ENCODE measurements at regions not wholly inside any gene's neighbourhood (a gene's known extent, or its start where the extent isn't known, plus 50 kb on each side); places are given as distances from the start of the nearest gene placed in this dataset.

- Histone ChIP-seq H3K27me3 (ENCODE audit: low read depth) (peaks cover 7% of the 10 kb centered on the region), H3K4me3 (no peak overlapping the region), H3K9me3 (replicated peaks) (peaks cover 3% of the 10 kb centered on the region), H3K4me1 (no peaks in the 10 kb centered on the region), H3K36me3 (no peaks in the 10 kb centered on the region), H3K27ac (replicated peaks) (no peak overlapping the region)
- DNase-seq: no peak
- intact Hi-C loops (cut with micrococcal nuclease): no loop called here
- TF ChIP-seq CTCF (IDR thresholded peaks at IDR 0.05; ENCODE audit: borderline replicate concordance): no peak
These were observed 146.8 kb downstream of the CYP26A1 start for GRCh38 chr10:93220296-93221170.

DNA sequence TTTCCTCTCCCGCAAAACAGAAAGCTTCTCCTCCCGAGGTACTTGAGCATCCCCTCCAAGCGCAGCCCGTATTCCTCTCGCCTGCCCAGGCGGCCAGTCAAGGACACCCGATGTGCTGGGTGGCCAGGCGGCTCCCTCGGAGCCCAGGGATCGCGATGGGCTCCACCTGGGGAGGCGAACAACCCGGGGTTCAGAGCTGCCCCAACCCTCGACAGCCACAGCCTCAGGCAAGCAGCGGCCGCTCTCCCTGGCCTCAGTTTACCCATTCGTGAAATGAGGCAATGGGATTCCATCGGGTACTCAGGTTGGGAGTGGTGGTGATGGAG, 147.4 kb downstream of the CYP26A1 start:
- no peak overlapping the region for H3K27ac ChIP-seq (replicated peaks)
- H3K9me3 ChIP-seq (replicated peaks): peaks cover 3% of the 10 kb centered on the region
- no peaks in the 10 kb centered on the region for H3K36me3 ChIP-seq
- peaks cover 4% of the 10 kb centered on the region for H3K4me1 ChIP-seq
- H3K4me3 ChIP-seq: no peak overlapping the region
- intact Hi-C loops (cut with micrococcal nuclease): no loop called here
- H3K27me3 ChIP-seq (ENCODE audit: low read depth): peaks cover 7% of the 10 kb centered on the region
- no peak for TF ChIP-seq CTCF (IDR thresholded peaks at IDR 0.05; ENCODE audit: borderline replicate concordance)
- DNase-seq: no peak

- peaks cover 4% of the 10 kb centered on the region for H3K4me1 ChIP-seq
- intact Hi-C loops (cut with micrococcal nuclease): no loop called here
- no peak for DNase-seq
- H3K27ac ChIP-seq (replicated peaks): no peak overlapping the region
- no peak for TF ChIP-seq CTCF (IDR thresholded peaks at IDR 0.05; ENCODE audit: borderline replicate concordance)
- no peak overlapping the region for H3K4me3 ChIP-seq
- peaks cover 7% of the 10 kb centered on the region for H3K27me3 ChIP-seq (ENCODE audit: low read depth)
- no peaks in the 10 kb centered on the region for H3K36me3 ChIP-seq
- peaks cover 3% of the 10 kb centered on the region for H3K9me3 ChIP-seq (replicated peaks)
These were observed 147.8 kb downstream of the CYP26A1 start for GRCh38 chr10:93221521-93221920.

DNA sequence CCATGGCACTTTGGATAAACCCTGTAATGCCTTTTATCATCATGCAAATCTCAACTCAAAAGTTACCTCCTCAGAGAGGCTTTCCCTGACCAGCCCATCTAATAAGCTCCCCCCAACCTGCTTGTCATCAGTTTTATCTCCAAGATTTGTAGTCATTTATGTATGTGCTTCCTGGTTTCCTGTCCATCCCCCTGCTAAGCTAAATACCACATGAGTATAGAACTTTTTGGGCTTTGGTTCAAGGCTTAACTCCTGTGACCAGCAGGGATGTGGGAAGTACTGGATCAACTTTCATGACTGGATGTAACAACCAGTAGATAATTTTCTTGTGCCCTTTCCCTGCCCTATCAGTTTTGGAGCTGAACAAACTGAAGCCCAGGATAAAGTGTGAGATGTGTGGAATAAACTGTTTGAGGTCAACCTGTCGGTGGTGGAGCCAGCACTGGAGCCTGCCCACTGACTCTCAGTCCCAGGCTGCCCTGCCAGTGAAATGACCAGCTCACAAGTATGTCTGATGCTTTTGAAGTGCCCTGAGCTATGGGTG, 148.6 kb downstream of the CYP26A1 start:
- no peak for TF ChIP-seq CTCF (IDR thresholded peaks at IDR 0.05; ENCODE audit: borderline replicate concordance)
- no peak overlapping the region for H3K27ac ChIP-seq (replicated peaks)
- no peak overlapping the region for H3K4me3 ChIP-seq
- peaks cover 4% of the 10 kb centered on the region for H3K4me1 ChIP-seq
- H3K27me3 ChIP-seq (ENCODE audit: low read depth): peaks cover 7% of the 10 kb centered on the region
- H3K9me3 ChIP-seq (replicated peaks): peaks cover 3% of the 10 kb centered on the region
- DNase-seq: no peak
- intact Hi-C loops (cut with micrococcal nuclease): no loop called here
- no peaks in the 10 kb centered on the region for H3K36me3 ChIP-seq

- Histone ChIP-seq H3K27ac (replicated peaks) (no peak overlapping the region), H3K9me3 (replicated peaks) (peaks cover 3% of the 10 kb centered on the region), H3K36me3 (no peaks in the 10 kb centered on the region), H3K27me3 (ENCODE audit: low read depth) (peaks cover 7% of the 10 kb centered on the region), H3K4me3 (no peak overlapping the region), H3K4me1 (peaks cover 4% of the 10 kb centered on the region)
- intact Hi-C loops (cut with micrococcal nuclease): no loop called here
- DNase-seq: no peak
- TF ChIP-seq CTCF (IDR thresholded peaks at IDR 0.05; ENCODE audit: borderline replicate concordance): no peak
These were observed 149.2 kb downstream of the CYP26A1 start for GRCh38 chr10:93222876-93223275.
